Inferior parietal cortex (tissue), 1 donor: ENCODE measurements at regions not wholly inside any gene's neighbourhood (a gene's known extent, or its start where the extent isn't known, plus 50 kb on each side); places are given as distances from the start of the nearest gene placed in this dataset.
"Not testable (repeated sequence)": the region's sequence is repeated elsewhere in the genome, so short reads cannot be mapped to it uniquely, and the experiment has no call there.

ENCODE experiments used
- DNase-seq: peaks from one replicate; pipeline ENCODE4 v3.0.0-alpha.2; 2016; ENCODE audit errors: extremely low spot score

DNA sequence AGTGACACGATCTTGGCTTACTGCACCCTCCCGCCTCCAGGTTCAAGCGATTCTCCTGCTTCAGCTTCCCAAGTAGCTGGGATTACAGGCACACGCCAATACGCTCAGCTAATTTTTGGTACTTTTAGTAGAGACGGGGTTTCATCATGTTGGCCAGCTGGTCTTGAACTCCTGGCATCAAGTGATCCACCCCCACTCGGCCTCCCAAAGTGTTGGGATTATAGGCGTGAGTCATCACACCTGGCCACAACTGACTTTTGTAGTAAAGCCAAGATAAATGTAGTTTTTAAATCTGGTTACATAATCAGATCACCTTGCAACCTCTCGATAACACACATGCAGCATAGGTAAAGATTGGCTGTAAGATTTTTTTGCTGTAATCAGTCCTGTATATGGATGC, 657.5 kb upstream of the DPPA4 start:
- no peak for DNase-seq

GRCh38 chr3:109995377-109995776, 658.0 kb upstream of the DPPA4 start:
- DNase-seq = no peak

- not testable (repeated sequence) for DNase-seq
Observed at GRCh38 chr3:110001905-110002304, 664.6 kb upstream of the DPPA4 start.

- DNase-seq = no peak
Observed at GRCh38 chr3:110006913-110007312, 669.6 kb upstream of the DPPA4 start.

DNA sequence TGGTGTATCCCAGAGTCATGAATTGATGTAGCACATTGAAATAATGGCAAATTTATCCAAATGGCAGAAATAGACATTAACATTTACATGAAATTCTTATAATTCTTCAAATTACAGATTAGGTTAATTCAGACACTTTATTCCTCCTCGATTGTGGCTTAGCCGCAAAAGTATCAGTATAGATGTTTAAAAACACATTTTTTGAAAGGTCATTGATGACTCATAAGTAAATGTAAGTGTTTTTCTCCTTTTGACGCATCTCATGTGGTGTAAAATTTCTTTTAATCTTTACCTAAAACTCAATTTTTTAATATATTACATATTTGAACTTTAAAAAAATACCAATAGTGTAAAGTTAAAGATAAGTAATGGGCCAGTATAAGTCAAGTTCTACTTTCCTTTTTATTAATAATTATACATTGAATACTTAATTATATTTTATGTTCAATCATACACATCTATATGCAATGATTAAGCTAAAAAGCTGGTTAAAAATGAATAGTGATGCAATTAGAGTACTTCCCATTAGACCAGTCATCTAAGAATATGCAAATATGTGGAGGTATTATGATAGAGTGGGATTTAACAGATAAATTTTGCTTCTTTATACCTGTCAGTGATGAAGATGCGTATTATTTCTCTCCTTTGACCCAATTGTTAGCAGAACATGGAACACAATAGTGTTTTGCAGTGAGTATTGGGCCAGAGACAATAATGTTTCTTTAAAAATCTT, 678.1 kb upstream of the DPPA4 start:
- no peak for DNase-seq

- DNase-seq = no peak
Observed at GRCh38 chr3:110016235-110016815, 679.0 kb upstream of the DPPA4 start.

DNA sequence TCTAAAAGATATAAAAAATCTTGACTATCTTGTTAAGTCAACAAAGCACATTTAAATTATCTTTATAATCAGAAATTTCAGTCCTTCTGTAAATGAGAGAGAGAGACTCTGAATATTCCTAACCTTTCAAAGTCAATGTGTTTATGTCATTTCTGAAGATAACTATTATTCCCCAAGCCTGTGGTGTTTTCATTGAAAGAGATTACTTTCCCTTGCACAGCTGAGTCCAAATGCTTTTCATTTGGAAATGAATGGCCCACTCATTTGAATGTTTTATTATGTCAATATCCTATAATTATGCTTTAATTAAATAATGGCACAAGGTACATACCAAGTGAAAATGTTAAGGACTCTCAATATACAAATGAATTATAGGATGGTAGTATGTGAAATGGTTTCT, 680.0 kb upstream of the DPPA4 start:
- DNase-seq = no peak

GRCh38 chr3:110021659-110022058, 684.3 kb upstream of the DPPA4 start:
- DNase-seq = no peak

DNA sequence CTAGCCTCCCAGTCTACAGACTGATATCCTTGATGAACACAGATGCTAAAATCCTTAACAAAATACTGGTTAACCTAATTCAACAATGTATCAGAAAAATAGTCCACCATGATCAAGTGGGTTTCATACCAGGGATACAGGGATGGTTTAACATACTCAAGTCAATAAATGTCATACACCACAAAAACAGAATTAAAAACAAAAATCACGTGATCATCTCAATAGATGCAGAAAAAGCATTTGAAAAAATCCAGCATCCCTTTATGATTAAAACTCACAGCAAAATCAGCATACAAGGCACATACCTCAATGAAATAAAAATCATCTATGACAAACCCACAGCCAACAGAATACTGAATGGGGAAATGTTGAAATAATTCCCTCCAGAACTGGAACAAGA, 685.7 kb upstream of the DPPA4 start:
- DNase-seq = not testable (repeated sequence)

DNA sequence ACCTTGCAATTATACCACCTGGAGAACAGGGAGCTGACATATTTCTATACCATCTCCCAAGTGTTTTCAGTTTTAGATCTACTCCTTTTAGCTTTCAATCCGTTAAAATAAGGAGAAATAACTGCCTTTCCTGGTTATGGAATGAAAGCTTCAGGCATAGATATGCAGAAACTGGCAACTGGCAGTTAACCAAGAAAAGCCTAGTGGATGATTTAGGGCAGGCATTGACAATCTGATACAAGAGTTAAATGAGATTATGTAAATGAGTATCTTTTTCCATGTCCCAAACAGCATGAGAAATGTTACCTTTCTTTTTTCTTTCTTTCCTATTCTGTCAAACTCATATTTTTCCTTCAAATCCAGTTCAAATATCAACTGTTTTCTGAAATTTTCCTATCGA, 689.1 kb upstream of the DPPA4 start:
- DNase-seq = no peak

- no peak for DNase-seq
Observed at GRCh38 chr3:110027446-110028080, 690.2 kb upstream of the DPPA4 start.

- no peak for DNase-seq
Observed at GRCh38 chr3:110031975-110032374, 694.6 kb upstream of the DPPA4 start.

DNA sequence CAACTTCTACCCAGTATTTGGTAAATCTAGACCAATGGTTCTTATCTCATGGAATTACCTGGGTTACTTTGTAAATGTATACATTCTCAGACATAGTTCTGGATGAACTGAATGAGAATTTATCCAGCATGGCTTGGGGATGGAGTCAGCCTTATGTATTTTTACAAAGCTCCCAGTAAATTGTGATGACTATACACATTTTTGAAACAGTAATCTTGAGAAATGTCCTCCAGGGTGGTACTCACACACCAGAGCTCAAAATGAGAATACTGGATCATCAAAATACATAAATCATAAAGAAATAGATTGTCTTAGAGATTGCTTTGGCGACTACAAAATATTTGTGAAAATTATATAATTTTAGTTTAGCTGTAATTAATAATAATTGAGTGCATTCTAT, 722.1 kb upstream of the DPPA4 start:
- no peak for DNase-seq

DNA sequence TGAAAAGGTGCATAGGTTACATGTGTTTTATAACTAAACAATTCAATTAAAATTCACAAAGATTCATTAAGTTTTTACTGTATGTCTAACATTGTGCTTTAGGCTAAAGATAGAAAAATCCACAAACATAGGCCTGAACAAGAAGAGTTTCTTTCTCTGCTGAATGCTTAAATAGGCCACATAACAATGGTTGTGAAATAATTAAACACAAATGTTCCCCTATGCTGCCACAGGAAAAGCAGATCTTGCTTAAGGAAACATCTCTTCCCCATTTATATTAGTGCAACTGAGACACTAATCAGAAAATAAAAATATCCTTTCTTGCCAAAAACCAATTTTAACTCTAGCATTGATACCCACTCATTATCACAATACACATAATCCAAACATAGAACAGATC, 725.4 kb upstream of the DPPA4 start:
- DNase-seq = no peak

DNA sequence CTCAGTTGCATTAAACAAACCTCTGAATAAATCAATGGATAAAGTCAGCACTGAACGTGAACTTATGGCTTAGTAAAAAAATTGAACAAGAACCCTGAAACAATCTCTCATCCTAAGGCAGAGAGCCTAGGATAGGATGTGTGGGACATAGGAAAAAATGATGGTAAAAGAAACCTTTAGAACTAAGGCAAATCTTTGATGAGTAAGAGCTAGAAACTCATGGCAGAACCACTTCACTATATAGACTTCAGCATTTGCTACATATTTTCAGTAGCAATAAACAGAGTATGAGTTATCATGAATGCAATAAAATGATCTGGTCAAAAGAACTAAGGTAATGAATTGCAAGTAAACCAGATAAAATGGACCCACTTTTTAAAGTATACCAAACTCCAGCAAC, 725.8 kb upstream of the DPPA4 start:
- no peak for DNase-seq

DNA sequence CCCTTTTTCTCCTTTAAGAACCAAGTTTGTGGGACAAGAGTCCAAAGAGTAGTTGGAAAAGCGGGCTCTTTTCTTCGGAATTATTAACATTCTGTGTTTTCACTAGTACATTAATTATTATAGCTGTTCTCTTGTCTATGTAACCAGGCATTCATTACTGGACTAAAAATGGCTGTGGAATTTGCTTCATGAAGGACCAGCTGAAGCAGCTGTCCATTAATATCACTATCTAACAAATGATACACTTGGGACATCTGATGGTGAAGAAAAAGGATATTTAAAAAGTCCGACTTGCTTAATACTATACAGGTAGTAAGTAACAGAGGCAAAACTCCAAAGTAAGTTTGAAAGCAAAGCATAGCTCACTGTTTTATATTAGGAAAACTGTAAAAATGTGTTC, 728.9 kb upstream of the DPPA4 start:
- DNase-seq = no peak

GRCh38 chr3:110067527-110067926, 730.2 kb upstream of the DPPA4 start:
- no peak for DNase-seq

DNA sequence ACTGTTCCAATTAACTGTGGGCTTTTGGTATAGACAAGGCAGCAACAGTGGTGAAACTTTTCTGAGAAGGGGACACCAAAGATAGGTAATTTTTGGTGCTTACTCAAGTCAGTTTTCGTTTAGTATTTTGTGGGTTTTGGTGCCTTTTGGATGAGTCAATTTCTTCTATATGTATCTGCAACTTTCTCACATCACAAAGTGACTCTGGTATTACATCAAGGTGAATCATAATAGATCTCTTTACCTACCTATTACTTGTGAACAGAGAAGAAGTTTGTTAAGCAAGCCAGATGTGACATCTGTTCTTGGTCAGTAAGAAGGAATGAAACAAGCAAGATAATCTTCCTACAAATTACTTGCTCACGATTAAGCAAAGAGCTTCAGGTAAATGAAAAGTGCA, 732.4 kb upstream of the DPPA4 start:
- no peak for DNase-seq

DNA sequence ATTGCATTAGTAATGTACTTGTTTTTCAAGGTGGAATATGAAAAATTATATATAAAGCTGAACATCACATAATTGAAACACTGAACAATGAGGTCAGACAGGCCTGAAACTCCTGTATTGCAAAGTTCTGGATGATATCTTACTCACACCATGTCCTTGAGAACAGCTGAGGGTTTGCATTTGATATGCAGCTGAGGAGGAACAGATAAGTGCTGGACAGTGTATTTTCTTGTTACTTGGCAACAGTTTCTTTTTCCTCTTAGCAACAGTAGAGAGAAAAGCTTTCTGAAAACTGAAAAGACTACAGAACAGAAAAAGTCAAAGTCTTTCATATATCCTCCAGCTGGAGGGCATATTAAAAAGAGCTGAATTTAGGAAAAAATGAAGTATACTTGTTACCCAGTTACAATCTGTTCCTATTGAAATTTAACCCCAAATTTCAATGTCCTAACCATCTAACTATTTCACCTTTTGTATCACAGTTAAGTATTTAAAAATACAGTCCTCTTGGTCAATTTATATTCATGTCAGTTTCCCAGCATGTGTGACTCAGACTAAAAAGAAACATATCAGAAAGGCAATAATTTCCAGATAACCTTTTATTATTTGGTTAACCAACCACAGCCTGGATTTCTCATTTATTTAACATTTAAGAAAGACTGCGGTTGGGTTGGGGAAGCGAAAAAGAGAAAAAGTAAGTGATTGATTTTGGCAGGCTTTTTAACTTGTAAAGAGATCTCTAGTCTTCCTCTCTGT, 733.0 kb upstream of the DPPA4 start:
- DNase-seq = peak; percentile 12

DNA sequence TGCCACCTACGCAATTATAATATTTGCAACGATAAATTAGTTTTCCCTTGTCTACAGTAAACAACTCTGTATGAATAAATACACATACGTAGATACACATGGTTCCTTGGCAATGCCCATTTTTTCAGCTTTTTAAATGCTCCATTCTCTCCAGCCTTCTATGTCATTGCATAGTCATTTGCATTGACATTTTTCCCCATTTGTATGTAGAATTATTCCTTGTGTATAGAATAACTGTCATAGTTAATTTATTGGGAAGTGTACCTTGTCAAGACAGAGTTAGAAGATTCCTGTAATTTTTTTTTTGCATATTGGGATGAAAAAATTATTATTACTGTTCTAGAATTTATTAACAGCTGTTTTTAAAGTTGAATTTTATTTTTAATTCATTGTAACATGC, 736.7 kb upstream of the DPPA4 start:
- no peak for DNase-seq

- no peak for DNase-seq
Observed at GRCh38 chr3:110077093-110077492, 739.7 kb upstream of the DPPA4 start.

- no peak for DNase-seq
Observed at GRCh38 chr3:110093411-110093810, 756.1 kb upstream of the DPPA4 start.
